ENCODE measurements at regions not wholly inside any gene's neighbourhood (a gene's known extent, or its start where the extent isn't known, plus 50 kb on each side); places are given as distances from the start of the nearest gene placed in this dataset.

GRCh38 chr12:77485961-77486854 lies 344.5 kb upstream of the NAV3 start:
- no peak overlapping the region for H3K4me3 ChIP-seq (replicated peaks; ENCODE audit: low read depth, low read length)
- DNase-seq (ENCODE audit: low read depth): no peak
- TF ChIP-seq, protein P1, sequence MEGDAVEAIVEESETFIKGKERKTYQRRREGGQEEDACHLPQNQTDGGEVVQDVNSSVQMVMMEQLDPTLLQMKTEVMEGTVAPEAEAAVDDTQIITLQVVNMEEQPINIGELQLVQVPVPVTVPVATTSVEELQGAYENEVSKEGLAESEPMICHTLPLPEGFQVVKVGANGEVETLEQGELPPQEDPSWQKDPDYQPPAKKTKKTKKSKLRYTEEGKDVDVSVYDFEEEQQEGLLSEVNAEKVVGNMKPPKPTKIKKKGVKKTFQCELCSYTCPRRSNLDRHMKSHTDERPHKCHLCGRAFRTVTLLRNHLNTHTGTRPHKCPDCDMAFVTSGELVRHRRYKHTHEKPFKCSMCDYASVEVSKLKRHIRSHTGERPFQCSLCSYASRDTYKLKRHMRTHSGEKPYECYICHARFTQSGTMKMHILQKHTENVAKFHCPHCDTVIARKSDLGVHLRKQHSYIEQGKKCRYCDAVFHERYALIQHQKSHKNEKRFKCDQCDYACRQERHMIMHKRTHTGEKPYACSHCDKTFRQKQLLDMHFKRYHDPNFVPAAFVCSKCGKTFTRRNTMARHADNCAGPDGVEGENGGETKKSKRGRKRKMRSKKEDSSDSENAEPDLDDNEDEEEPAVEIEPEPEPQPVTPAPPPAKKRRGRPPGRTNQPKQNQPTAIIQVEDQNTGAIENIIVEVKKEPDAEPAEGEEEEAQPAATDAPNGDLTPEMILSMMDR (IDR thresholded peaks at IDR 0.05; ENCODE audit: low read length, missing control alignments): no peak

GRCh38 chr12:77481687-77482086 lies 349.0 kb upstream of the NAV3 start:
- H3K4me3 ChIP-seq (replicated peaks; ENCODE audit: low read depth, low read length): no peak overlapping the region
- TF ChIP-seq, protein P1 (IDR thresholded peaks at IDR 0.05; ENCODE audit: low read length, missing control alignments): no peak
- DNase-seq (ENCODE audit: low read depth): no peak

DNA sequence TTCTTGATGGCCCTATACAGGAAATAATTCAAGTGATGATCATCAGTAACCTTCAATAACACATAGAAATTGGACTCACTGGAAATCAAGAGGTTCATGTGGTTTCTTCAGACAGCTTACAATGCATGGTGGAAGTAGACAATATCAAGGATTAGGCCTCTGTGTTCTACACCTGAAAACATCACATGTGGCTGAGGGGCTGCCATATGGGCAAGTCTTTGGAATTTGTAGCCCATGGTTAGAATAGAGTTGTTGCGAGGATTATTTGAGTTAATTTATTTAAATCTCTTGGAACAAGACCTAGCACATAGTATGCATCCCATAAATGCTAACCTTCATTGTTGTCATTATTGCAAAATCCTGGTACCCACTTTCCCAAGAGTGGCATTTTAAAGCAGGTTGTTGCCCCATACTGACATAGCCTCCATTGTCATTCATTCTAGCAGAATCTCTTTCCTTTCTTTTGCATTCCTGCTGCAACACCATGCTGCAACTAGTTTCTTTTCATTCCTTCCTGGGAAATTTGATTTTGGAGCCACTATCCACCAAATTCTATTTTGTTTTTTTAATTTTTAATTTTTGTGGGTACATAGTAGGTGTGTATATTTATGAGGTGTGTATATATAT lies 352.7 kb upstream of the NAV3 start:
- H3K4me3 ChIP-seq (replicated peaks; ENCODE audit: low read depth, low read length): no peak overlapping the region
- DNase-seq (ENCODE audit: low read depth): no peak
- TF ChIP-seq, protein P1 (IDR thresholded peaks at IDR 0.05; ENCODE audit: low read length, missing control alignments): no peak

DNA sequence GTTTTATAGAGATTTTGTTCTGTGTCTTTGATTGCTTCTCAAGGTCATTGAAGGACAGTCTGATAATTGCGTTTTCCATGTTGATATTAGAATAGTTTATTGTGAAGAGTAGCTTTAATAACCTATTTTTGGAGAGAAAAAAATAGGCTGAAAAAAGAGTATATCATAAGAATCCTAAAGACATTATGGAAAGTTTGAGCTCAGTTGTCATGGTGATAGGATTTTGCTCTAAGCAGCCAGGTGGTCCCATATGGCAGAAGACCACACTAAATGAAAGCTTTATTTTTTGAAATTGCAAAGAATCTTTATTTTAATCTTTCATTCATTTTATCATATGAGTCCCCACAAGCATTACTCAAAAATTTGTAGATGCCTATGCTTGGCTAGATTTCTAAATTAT lies 358.9 kb upstream of the NAV3 start:
- TF ChIP-seq, protein P1 (IDR thresholded peaks at IDR 0.05; ENCODE audit: low read length, missing control alignments): no peak
- no peak overlapping the region for H3K4me3 ChIP-seq (replicated peaks; ENCODE audit: low read depth, low read length)
- no peak for DNase-seq (ENCODE audit: low read depth)

DNA sequence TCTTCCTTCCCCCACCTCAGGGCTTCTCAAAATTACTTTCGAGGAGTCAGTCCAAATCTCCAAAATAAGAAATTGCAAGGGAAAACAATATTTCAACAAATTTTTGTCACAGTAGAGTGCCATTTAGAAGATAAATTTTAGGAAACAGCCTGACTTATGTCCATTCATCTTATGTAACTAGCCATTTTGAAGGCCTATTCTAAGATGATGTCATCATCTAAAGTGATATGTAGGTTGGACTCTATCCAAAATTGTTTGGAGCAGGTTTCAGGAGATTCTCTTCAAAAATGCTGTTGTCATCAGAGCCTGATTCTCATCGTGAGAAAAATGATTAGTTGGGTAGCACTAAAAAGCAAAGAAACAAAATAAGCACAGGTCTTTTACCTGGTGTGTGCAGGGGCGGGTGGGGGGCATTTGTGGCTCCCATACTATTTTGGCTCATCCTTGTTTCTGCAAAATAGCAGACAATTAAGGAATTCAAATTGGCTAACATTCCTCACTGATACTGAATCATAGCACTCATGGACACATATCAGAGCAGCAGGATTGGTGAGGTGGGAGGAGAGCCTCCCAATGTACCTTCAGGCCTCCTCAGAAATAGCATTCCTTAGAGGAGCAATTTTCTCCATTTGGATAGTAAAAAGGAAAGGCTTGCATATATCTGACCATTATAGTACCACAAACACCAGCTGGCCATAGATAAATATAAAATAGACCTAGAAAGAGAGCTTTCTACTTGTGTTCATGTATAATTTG lies 360.9 kb upstream of the NAV3 start:
- TF ChIP-seq, protein P1 (IDR thresholded peaks at IDR 0.05; ENCODE audit: low read length, missing control alignments): no peak
- H3K4me3 ChIP-seq (replicated peaks; ENCODE audit: low read depth, low read length): no peak overlapping the region
- DNase-seq (ENCODE audit: low read depth): no peak

DNA sequence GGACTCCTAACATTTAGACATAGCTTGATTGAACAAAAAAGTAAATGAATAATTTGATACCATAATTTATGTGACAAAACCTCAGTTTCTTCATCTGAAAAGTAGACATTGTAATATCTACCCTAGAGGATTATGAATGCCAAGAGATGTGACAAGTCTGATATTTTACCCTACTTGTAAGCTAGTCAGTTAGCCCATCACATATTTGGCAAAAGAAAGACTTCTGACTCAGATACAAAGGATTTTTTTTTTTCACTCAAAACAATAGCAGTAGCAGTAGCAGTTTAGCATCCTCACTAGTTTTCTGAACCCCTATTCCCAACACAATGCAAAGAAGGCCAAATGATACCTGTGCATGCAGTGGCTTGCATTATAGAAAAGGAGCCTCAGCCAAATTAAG lies 377.3 kb upstream of the E2F7 start:
- no peak for DNase-seq (ENCODE audit: low read depth)
- H3K4me3 ChIP-seq (replicated peaks; ENCODE audit: low read depth, low read length): no peak overlapping the region
- TF ChIP-seq, protein P1 (IDR thresholded peaks at IDR 0.05; ENCODE audit: low read length, missing control alignments): no peak

Data from fibroblast of pulmonary artery (primary cell).